ENCODE measurements at regions not wholly inside any gene's neighbourhood (a gene's known extent, or its start where the extent isn't known, plus 50 kb on each side); places are given as distances from the start of the nearest gene placed in this dataset.
A peak's percentile ranks its signal among the peaks of the same experiment; 100 is the strongest.

DNA sequence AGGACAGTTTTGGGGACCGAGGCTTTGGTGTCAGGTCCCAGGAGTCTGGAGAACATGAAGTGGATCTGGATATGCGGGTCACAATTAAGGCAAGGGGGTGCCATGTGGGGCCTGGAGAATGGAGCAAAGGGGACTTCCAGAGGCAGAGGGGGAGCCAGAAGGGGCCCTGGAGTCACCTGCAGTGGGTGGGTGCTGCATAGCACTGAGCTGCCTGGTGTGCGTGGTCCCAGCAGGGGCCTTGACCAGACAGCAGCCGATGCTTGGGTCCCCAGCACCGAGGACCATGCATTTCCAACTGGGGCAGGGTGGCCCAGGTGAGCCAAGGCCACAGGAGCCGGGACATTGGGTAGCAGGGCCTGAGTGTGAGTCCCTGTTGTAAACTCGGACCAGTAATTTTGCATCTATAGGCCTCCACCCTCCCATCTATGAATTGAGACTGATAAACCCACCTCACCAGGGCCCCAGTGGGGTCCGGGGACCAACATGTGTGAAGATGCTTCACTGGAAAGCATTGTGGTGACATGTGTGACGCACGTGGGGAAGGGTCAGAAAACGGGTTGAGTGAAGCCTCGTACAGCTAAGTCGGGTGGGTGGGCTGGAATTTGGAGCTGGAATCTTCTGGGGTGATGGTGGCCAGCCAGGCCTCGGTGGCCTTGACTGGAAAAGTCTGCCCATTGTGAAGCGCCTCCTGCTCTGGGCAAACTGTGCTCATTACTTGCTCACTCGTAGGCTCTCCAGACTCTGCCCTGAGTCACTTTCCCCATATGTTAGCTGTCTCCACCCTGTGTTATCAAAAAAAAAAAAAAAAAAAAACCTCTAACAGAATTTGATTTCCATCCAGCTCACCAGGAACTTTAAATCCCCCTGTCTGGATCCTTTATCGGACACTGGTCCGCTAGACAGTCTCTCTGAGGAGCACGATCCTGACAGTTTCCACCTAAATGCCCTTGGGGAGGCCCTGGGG is 90.5 kb upstream of the ZNF469 start:
- DNase-seq: no peak

DNA sequence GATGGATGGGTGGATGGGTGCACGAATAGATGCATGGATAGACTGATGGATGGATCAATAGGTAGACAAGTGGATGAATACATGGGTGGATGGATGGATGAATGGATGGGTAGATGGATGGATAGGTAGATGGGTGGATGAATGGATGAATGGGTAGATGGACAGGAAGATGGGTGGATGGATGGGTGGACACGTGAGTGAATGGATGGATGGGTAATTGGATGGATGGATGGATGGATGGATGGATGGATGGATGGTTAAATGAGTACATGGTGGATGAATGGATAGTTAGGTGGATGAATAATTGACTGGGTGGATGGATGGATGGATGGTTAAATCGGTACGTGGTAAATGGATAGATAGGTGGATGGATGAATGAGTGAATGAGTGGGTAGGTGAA is 89.7 kb upstream of the ZNF469 start:
- no peak for DNase-seq

DNA sequence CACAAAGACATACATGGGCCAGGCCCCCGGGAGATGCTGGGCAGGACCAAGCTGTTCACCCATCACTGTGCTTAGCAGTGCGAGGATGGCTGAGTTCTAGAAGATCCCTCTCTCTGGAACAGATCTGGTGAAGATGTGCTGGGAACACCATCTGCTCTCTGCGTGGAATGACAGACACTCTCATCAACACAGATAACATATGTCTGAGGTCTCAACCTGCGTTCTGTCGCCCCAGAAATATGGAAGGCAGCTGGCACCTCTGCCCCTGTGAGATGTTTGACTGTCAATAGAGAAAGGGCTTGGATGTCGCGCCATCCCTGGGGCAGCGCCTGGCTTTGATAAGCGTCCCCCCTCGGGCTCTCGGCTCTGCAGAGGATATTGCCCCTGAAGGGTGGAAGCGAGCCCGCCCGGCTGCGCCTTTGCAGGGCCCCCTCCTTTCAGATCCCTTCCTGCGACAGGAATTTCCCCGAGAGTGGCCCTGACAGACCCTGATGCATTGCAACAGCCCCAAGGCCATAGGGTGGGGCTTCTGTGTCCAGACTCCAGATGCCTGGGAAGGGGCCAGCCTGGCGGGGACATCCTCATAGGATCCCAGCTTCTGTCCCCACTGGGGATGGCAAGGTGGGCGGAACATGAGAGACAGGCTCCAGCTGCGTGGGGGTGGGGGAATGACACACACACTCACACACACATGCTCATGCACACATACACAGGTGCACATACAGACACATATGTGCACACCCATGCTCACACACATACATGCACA is 86.9 kb upstream of the ZNF469 start:
- no peak for DNase-seq

DNA sequence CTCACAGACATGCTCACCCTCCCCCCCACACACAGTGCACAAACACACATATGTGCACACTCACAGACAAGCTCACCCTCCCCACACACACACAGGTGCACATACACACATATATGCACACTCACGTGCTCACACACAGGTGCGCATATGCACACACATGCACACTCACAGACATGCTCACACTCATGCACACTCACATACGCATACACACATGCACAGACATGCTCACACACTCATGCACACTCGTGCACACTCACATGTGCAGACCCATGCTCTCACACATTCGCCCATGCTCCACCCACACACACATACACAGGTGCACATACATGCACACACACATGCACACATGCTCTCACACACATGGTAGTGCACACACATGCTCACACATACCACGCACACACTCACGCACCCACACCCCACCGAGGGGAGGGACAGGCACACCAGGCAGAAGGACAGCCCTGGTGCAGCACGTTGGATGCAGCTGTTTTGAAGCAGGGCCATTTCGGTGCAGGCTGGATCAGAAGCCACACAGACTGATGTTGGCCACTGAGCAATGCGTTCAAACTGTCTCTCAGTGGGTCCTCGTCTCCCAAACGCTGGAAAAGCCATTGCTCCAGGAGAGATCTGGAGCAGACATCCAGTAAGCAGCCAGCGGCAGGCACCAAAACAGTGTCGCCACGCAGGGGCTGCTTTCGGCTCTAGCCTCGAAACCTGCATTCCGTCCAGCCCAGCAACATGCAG is 86.2 kb upstream of the ZNF469 start:
- DNase-seq: no peak

DNA sequence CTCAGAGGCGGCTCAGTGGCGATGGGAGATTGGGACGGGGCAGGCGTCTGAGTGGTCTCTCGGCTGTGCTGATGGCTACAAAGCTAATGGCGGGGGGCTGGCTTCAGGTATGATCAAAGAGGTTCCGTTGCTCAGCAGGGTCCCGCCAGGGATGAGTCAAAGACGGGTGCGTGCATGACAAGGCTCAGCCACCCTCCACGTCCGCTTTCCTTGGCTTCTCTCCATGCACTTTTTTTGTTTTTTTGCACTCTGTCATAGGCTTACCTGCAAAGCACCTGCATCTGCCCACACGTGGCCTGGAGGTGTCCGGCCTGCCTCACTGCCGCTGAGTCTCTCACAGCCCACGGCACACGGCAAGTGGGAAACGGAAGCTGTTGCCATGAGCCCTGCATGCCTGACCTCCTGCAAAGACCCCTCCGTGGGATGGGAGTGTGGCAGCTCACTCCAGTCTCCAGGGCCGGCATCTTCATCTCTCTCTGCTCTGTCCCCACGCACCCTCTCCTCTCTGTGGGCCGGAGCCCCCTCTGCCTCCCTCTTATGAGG is 85.5 kb upstream of the ZNF469 start:
- no peak for DNase-seq

DNA sequence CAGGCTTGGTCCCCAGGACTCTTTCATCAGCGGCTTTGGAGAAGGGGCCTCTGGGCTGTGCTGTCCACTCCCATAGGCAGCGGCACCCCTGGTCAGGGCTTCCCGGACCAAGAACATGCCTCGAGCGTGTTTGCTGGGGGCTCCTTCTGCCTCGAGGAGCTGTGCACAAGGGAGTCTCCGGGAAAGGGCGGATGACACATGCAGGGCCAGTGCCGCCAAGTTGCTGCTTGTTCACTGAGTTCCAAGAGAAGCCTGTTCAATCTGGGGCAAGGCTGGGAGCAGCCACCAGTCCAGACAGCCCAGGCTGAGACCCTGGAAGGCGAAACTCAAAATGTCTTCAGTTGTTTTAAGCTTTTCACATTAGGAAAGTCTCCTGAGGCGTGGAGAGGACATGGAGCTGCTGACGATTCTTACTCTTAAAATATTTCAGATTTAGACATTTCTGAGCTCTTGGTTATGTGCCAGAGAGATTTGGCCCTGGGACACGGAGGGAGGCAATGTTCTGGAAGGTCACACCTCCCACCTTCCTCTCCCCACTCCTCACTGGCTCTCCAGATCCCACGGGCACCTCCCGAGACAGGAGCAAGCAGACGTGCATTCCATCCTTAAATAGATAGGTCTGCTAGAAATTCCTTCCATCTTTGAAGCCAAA is 84.5 kb upstream of the ZNF469 start:
- DNase-seq: no peak

DNA sequence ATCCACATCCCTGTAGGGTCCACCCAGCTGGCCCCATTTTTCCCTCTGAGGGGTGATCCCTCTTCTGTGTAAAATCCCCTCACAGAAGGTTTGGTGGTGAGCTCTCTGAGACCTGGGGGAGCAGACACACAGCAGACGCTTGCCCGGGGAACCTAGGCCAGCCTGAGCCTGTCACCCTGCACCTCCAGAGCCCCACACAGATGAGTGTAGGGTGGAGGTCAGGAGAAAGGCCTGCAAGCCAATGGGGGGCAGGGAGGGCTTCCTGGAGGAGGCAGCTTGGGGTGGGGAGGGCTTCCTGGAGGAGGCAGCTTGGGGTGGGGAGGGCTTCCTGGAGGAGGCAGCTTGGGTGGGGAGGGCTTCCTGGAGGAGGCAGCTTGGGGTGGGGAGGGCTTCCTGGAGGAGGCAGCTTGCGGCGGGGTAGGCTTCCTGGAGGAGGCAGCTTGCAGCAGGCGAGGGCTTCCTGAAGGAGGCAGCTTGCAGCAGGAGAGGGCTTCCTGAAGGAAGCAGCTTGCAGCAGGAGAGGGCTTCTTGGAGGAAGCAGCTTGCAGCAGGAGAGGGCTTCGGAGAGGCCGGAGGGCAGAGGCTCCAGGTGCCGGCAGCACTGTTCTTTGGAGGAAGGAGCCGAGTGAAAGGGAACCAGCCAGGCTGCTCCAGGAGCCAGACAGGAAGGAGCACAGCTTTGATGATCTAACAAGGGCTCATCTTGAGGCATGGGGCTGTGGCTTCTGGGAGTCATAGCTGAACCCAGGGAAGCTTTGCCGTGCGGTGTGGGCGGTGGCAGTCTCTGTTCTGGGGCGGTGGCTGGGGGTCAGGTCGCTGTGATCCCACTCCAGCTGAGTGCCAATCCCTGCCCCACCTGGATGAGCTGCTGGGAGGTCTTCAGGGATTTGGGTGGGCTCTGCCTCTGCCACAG is 83.7 kb upstream of the ZNF469 start:
- DNase-seq: no peak

DNA sequence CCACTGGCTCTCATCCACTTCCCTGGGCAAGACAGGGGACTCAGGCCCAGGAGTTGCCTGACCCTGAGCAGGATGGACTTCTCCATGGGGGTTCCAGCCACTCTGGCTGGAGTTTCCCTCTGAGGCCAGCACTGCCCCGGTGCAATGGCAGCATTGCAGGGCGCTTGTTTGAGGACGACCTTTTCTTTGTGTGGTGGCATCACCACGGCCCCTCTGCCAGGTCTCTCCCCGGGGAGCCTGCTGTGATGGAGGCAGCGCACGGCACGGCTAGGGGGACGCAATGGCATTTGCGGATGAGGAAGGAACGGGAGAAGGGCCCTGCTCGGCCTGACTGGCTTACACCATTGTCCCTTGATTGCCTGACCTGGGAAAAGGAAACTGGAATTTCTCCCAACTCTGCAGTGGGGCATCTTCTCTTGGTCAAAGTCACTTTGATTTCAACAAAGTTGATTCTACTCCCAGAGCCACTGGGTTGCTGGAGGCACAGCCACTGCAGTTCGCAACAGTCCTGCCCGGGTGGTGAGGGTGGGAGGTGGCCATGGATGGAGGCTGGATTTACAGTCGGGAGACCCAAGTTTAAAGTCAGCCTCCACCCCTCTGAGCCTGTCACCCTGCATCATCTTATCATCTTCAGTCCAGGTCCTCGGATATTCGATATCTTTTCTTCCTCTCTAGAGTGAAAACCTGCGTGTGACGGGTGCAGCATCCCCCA is 82.9 kb upstream of the ZNF469 start:
- no peak for DNase-seq

DNA sequence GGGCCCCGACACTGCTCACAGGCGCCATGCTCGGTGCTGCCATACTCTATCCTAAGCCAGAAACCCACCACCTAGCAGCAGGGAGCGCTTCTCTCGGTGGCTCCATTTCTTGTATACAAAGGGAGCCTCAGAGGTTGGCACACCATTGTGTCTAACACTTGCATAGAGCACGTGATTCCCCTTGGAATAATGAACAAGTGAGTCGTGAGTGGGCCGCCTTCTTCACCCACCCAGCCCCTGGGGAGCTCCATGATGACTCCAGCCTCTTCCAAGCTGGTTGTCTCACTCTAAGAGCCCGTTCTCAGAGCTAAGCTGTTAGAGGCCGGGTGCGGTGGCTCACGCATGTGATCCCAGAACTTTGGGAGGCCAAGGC is 82.3 kb upstream of the ZNF469 start:
- DNase-seq: no peak

DNA sequence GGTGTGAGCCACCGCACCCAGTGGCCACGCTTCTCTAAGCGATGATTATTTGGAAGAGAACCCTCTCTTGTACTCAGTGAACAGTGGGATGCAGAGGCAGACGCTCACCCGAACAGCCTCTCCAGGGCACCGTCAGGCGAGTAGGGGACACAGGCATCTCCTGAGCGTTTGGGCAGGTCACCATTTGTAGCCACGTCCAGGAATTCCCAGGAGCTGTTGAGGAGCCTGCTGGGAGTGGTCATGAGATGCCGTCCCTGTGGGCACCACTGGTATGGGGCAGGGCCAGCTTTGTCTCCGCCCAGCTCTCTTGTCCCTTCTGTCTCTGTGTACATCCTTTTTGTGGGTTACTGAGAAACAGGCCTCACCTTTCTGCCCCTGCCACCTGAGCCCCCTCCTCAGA is 81.3 kb upstream of the ZNF469 start:
- DNase-seq: no peak

DNA sequence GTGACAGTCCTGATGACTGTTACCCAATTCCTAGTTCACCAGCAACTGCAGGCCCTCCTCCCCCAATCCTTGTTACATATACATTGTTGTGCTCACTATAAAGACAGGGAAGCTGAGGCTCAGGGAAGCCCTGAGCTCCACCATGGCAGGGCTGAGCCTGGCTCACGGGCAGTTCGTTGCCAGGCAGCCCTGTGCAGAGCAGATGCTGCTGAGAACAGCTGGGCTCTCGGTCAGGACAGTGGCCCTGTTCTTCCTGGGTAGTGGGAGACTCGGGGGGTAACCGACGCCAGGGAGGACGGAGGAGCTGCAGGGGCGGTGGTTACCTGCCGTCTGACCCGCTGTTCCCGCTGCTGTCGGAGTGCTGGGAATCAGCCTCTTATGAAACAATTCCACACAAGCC is 80.9 kb upstream of the ZNF469 start:
- no peak for DNase-seq

DNA sequence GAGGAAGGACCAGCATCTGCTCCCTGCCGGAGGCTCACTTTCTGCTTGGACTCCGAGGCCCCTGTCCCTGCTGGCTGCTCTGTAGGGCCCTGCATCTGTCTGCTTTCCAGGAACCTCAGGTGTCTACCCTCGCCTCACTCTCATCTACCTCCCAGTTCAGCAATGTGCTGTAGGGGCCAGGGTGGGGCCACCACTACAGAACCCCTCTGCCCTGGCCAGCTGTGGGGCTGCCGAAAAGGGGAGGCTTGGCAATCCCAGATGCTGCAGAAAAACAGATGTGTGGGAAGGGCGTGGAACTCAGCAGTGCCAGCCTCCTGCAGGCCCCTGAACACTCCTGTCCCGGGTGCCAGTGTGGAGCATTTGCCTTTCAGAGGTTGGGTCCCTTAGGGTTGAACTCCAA is 80.1 kb upstream of the ZNF469 start:
- DNase-seq: no peak

DNA sequence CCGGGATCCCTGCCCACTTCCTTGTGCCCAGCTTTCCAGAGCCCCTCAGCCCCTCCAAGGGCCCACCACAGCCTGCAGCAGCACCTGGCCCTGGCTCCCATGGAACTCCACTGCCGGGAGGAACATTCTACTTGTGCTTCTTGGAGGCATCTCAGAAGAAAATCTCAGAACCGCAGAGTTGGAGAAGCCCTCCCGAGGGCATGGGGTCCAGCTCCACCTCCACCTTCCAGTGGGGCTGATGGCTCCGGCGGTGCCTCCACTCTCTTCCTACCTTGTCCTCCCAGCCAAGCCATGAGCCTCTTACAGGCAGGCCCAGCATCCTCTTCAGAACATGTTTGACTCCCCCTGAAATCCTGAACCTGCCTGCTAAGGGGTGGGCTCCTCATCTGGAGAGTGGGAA is 79.4 kb upstream of the ZNF469 start:
- DNase-seq: no peak

DNA sequence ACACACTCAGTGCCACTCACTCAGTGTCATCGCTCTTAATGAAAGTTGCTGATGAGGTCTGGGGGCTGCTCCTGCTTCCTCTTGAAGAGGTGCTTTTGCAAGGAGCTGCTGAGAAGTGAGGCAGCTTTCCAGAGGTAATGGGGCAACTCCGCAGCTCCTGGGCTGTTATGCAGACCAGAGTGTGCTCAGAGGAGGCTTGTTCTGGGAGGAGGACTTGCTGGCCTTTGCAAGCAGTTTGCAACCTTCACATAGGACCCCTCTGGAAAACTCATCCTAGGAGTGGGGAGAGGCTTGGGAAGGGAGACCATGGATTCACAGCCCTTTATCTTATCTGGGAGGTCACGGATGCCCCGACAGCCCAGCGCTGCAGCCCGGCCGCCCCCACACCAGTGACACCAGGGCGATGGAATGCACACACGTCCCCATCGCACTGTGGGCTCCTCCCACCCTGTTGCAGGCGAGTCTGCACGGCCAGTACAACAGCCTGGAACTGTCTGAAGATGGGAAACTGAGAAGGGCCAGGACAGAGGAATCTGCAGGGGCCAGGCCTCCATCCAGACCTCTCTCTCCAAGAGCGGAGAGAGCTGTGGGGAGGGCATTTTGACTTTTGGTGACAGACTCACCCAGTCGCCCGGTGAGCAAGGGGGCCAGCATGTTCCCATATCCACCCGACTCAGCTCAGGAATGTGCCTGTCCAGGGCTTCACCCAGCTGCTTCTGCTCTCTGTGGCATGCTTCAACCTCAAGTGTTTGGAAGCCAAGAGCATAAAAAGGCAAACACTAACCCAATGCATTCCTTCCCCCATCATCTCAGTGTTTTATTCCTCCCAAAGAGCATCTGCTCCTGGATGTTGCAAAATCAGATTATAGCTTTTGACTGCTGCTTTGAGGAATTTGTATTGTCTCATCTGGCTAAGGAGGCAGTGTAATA is 78.6 kb upstream of the ZNF469 start:
- DNase-seq: no peak

DNA sequence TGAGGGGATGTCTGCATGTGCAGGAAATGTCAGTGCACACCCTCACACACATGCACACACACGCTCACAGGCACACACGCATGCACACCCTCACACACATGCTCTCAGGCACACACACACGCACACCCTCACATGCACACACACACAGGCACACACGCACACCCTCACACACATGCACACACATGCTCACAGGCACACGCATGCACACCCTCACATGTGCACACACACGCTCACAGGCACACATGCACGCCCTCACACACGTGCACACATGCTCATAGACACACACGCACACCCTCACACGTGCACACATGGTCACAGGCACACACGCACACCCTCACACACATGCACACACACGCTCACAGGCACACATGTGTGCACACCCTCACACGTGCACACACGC is 77.6 kb upstream of the ZNF469 start:
- DNase-seq: no peak

DNA sequence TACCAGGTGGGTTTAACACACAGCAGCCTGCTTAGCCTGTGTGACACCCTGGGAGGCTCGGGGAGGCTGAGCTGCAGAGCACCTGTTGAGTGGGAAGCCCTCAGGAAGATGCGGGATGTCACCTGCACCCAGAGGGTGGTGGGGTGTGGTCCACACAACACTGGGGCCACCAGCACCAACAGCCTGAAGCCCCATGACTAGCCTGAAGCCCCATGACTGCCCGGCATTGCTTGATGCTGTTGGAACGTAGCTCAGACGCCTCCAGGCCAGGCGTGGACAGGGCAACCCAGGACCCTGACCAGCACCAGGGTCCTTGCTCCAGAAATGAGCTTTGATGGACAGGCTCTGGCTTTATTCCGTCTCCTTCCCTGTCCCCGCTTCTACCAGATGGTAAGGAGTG is 76.3 kb upstream of the ZNF469 start:
- DNase-seq: no peak

DNA sequence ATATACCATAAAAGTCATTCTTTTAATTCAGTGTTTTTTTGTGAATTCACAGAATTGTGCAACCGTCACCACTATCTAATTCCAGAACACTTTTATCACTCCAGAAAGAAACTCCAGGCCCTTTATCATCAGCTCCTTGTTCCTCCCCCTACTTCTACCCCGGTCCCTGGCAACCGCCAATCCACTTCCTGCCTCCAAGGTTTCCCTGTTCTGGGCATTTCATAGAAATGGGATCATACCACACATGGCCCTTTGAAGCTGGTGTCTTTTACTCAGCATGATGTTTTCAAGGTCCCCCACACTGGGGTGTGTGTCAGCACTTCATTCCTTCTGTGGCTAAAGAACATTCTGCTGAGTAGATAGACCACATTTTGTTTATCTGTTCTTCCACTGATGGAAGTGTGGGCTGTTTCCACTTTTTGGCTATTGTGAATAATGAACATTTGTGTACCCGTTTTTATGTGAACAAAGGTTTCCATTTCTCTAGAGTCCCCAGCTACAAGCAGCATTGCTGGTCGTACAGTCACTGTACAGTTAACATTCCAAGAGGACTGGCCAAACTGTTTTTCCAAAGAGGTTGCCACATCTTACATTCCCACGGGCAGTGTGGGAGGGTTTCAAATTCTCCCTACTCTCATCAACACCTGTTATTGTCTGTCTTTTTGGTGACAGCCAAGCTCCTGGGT is 75.8 kb upstream of the ZNF469 start:
- peak; percentile 57 for DNase-seq

DNA sequence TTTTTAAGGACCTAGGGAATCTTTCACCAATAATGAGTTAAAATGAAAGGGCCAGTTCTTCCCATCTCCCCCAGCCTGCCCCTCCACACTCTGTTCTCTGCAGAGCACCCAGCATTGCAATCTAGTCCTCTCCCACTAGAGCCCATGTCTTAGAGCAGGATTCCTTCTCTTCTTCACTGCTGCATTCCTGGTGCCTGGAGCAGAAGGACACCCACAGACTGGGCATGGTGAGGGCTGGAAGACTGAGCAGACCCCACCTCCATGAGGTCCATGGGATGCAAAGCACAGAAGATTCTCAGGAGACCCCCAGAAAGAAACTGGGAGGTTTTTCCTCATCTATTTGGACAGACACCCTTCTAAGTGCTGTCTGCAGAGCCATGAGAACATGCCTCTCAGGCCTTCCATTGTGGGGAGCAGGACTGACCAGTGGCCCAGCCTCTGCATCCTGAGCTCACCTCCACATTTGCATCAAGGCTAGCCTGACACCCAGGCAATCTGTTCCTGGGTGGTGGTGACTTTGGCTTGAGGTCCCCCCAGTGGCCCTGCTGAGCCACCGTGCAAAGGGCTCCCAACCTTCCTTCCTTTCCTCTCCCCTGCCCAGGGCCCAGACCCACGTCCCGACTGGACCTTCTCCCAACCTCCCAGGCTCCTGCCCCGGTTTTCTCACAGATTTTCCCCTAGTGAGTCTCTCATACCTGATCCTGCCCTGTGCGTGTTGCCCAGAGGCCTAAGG is 74.2 kb upstream of the ZNF469 start:
- DNase-seq: no peak
